ENCODE measurements at regions not wholly inside any gene's neighbourhood (a gene's known extent, or its start where the extent isn't known, plus 50 kb on each side); places are given as distances from the start of the nearest gene placed in this dataset.

- TF ChIP-seq CTCF (IDR thresholded peaks at IDR 0.05), result no peak
- no peak for TF ChIP-seq POLR2A (IDR thresholded peaks at IDR 0.05)
Measured at GRCh38 chr18:6628187-6628586, 101.3 kb upstream of the ARHGAP28 start.

Data from breast epithelium (tissue), 3 donors.